ENCODE measurements at regions not wholly inside any gene's neighbourhood (a gene's known extent, or its start where the extent isn't known, plus 50 kb on each side); places are given as distances from the start of the nearest gene placed in this dataset.

GRCh38 chr18:78859686-78860085 lies 119.9 kb upstream of the SALL3 start:
- no peak overlapping the region for H3K27ac ChIP-seq
- intact Hi-C loops (cut with DNase I), result no loop called here
- peaks cover 17% of the 10 kb centered on the region for H3K27me3 ChIP-seq (ENCODE audit: low read depth)
- TF ChIP-seq CTCF (IDR thresholded peaks at IDR 0.05), result no peak
- DNase-seq (no peak), ATAC-seq (no peak)
- no peaks in the 10 kb centered on the region for H3K4me1 ChIP-seq
- H3K4me3 ChIP-seq, result no peak overlapping the region
- no peaks in the 10 kb centered on the region for H3K36me3 ChIP-seq
- no peaks in the 10 kb centered on the region for H3K9me3 ChIP-seq

- intact Hi-C loops (cut with DNase I), result no loop called here
- Histone ChIP-seq H3K27ac (no peak overlapping the region), H3K27me3 (ENCODE audit: low read depth) (peaks cover 13% of the 10 kb centered on the region), H3K4me3 (no peak overlapping the region), H3K36me3 (no peaks in the 10 kb centered on the region), H3K4me1 (no peaks in the 10 kb centered on the region), H3K9me3 (no peaks in the 10 kb centered on the region)
- TF ChIP-seq CTCF (IDR thresholded peaks at IDR 0.05), result no peak
- DNase-seq (no peak), ATAC-seq (no peak)
Observed at GRCh38 chr18:78860117-78860516, 119.5 kb upstream of the SALL3 start.

DNA sequence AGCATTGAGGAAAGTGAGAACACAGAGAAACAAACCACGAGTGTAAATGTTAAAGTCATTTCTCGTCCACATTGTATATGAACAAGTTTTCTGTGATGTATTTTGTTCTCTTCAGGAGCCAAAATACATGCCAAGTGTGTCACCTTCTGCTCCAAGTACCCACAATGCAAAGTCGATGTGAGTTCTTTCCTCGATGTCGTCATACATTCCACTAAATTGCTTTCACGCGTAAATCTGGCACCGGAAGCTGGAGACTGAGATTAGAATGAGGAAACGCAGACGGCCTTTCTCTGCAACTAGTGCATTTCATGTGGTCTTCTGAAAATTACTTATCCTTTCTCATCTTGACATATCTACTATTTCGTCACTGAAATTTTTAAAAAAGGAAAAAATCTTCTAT lies 118.5 kb upstream of the SALL3 start:
- H3K9me3 ChIP-seq, result no peaks in the 10 kb centered on the region
- no peaks in the 10 kb centered on the region for H3K36me3 ChIP-seq
- no peak overlapping the region for H3K4me3 ChIP-seq
- ATAC-seq (no peak), DNase-seq (no peak)
- H3K27ac ChIP-seq, result no peak overlapping the region
- H3K27me3 ChIP-seq (ENCODE audit: low read depth), result peaks cover 12% of the 10 kb centered on the region
- no peaks in the 10 kb centered on the region for H3K4me1 ChIP-seq
- no peak for TF ChIP-seq CTCF (IDR thresholded peaks at IDR 0.05)
- intact Hi-C loops (cut with DNase I), result no loop called here

DNA sequence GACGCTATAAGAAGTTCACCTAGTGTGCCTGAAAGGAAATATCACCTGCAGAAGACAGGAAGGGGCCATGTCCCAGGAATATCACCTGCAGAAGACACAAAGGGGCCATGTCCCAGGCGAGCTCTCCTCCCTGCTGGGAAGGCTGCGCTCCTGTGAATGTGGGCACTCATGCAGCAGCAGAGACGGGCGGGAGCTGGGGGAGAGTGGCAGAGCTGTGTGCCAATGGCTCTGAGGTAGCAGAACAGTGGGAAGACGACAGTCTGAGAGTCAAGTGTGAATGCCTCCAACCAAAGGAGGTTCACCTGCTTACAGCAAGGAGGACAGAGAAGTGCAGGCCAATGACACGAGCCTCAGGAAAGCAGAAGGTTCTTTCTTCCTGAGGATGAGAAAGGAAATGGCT lies 117.9 kb upstream of the SALL3 start:
- no peak for DNase-seq
- Histone ChIP-seq H3K36me3 (no peaks in the 10 kb centered on the region), H3K27me3 (ENCODE audit: low read depth) (peaks cover 12% of the 10 kb centered on the region), H3K27ac (no peak overlapping the region), H3K4me1 (no peaks in the 10 kb centered on the region), H3K9me3 (no peaks in the 10 kb centered on the region), H3K4me3 (no peak overlapping the region)
- TF ChIP-seq CTCF (IDR thresholded peaks at IDR 0.05), result no peak
- intact Hi-C loops (cut with DNase I), result no loop called here
- no peak for ATAC-seq

DNA sequence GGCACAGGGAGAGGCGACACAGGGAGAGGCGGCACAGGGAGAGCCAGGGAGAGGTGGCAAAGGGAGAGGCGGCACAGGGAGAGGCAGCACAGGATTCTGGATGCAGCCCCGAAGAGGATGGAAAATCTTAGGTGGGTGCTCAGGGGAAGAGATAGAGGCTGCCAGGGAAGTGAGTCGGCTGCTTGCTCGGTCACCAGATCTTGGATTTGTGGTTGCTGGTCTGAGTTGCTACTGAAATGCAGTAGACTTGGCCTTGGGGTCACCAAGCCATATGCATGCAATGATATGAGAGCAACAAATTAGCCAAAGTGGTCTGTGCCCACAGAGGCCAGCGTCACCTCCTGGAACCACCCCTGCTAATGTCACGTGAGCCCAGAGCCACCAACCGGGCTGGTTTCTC lies 117.2 kb upstream of the SALL3 start:
- ATAC-seq, result no peak
- intact Hi-C loops (cut with DNase I), result no loop called here
- H3K27me3 ChIP-seq (ENCODE audit: low read depth), result peaks cover 12% of the 10 kb centered on the region

More for the DNA sequence above, 117.2 kb upstream of the SALL3 start:
- DNase-seq, result no peak
- no peak for TF ChIP-seq CTCF (IDR thresholded peaks at IDR 0.05)
- no peaks in the 10 kb centered on the region for H3K9me3 ChIP-seq
- H3K36me3 ChIP-seq, result no peaks in the 10 kb centered on the region
- H3K4me1 ChIP-seq, result no peaks in the 10 kb centered on the region
- no peak overlapping the region for H3K4me3 ChIP-seq
- H3K27ac ChIP-seq, result no peak overlapping the region

Data from lower lobe of right lung (tissue), 2 donors.